ENCODE measurements at regions not wholly inside any gene's neighbourhood (a gene's known extent, or its start where the extent isn't known, plus 50 kb on each side); places are given as distances from the start of the nearest gene placed in this dataset.

DNA sequence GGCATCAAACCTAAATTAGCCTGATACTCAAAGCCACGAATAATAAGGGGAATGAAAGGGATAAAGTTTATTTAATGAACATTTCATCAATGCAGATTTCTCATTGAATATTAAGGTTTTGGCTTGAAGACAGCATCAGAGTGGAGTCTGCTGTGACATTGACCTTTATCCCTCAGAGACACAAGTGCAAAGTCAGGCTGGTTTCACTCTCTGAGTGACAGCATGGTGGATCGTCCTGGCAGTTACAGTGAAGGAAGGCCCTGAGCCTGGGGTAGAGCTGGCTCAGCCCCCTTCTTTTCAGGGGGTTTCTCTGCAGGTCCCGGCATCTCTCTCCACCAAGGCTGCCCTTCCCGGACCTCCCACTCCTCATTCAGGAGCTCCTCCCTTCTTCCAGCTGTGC lies 503.1 kb downstream of the PREX1 start:
- H3K79me2 ChIP-seq (ENCODE audit: insufficient read depth, low read length), result no peaks in the 10 kb centered on the region
- H3K9me2 ChIP-seq (replicated peaks; ENCODE audit: low read depth, low read length), result no peaks in the 10 kb centered on the region
- H3F3A ChIP-seq (ENCODE audit: low read depth), result no peaks in the 10 kb centered on the region
- no peak overlapping the region for H3K4me3 ChIP-seq (ENCODE audit: low read length, poor library complexity, severe bottlenecking)
- H3K9ac ChIP-seq (ENCODE audit: low read depth, low read length, poor library complexity, severe bottlenecking), result no peak overlapping the region
- H3K9me3 ChIP-seq (ENCODE audit: insufficient read depth, low read depth, low read length), result no peaks in the 10 kb centered on the region
- no peaks in the 10 kb centered on the region for H3K4me1 ChIP-seq (ENCODE audit: insufficient read depth, low read length, poor library complexity, severe bottlenecking)
- H3K27me3 ChIP-seq (ENCODE audit: insufficient read depth, low read length, poor library complexity, severe bottlenecking), result no peaks in the 10 kb centered on the region
- TF ChIP-seq EZH2phosphoT487 (IDR thresholded peaks at IDR 0.05; ENCODE audit: borderline replicate concordance), result no peak
- TF ChIP-seq, protein P1, sequence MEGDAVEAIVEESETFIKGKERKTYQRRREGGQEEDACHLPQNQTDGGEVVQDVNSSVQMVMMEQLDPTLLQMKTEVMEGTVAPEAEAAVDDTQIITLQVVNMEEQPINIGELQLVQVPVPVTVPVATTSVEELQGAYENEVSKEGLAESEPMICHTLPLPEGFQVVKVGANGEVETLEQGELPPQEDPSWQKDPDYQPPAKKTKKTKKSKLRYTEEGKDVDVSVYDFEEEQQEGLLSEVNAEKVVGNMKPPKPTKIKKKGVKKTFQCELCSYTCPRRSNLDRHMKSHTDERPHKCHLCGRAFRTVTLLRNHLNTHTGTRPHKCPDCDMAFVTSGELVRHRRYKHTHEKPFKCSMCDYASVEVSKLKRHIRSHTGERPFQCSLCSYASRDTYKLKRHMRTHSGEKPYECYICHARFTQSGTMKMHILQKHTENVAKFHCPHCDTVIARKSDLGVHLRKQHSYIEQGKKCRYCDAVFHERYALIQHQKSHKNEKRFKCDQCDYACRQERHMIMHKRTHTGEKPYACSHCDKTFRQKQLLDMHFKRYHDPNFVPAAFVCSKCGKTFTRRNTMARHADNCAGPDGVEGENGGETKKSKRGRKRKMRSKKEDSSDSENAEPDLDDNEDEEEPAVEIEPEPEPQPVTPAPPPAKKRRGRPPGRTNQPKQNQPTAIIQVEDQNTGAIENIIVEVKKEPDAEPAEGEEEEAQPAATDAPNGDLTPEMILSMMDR (conservative IDR thresholded peaks at IDR 0.05; ENCODE audit: low read length), result no peak
- no peaks in the 10 kb centered on the region for H4K20me1 ChIP-seq (ENCODE audit: insufficient read depth, low read length, poor library complexity, severe bottlenecking)
- H3K36me3 ChIP-seq (ENCODE audit: insufficient read depth, low read length), result no peaks in the 10 kb centered on the region
- no peak overlapping the region for H2AFZ ChIP-seq (ENCODE audit: low read length)
- H3K4me2 ChIP-seq (ENCODE audit: low read depth, low read length, poor library complexity, severe bottlenecking), result no peak overlapping the region

DNA sequence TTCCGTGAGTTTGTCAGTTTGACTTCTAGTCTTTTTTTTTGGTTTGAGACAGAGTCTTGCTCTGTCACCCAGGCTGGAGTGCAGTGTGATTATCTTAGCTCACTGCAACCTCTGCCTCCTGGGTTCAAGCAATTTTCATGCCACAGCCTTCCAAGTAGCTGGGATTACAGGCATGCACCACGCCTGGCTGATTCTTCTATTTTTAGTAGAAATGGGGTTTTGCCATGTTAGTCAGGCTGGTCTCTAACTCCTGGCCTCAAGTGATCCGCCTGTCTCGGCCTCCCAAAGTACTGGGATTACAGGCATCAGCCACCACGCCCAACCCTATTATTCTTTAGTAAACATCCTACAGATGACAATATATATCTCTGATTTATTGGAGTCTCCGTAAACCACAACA lies 506.5 kb downstream of the PREX1 start:
- no peaks in the 10 kb centered on the region for H3K9me2 ChIP-seq (replicated peaks; ENCODE audit: low read depth, low read length)
- H3K9me3 ChIP-seq (ENCODE audit: insufficient read depth, low read depth, low read length), result no peaks in the 10 kb centered on the region
- H2AFZ ChIP-seq (ENCODE audit: low read length), result no peak overlapping the region
- H4K20me1 ChIP-seq (ENCODE audit: insufficient read depth, low read length, poor library complexity, severe bottlenecking), result no peaks in the 10 kb centered on the region
- H3K4me2 ChIP-seq (ENCODE audit: low read depth, low read length, poor library complexity, severe bottlenecking), result no peak overlapping the region
- no peaks in the 10 kb centered on the region for H3F3A ChIP-seq (ENCODE audit: low read depth)
- no peaks in the 10 kb centered on the region for H3K4me1 ChIP-seq (ENCODE audit: insufficient read depth, low read length, poor library complexity, severe bottlenecking)
- no peak overlapping the region for H3K4me3 ChIP-seq (ENCODE audit: low read length, poor library complexity, severe bottlenecking)
- no peaks in the 10 kb centered on the region for H3K79me2 ChIP-seq (ENCODE audit: insufficient read depth, low read length)
- no peaks in the 10 kb centered on the region for H3K36me3 ChIP-seq (ENCODE audit: insufficient read depth, low read length)
- no peak overlapping the region for H3K9ac ChIP-seq (ENCODE audit: low read depth, low read length, poor library complexity, severe bottlenecking)
- TF ChIP-seq, protein P1 (conservative IDR thresholded peaks at IDR 0.05; ENCODE audit: low read length), result no peak
- no peak for TF ChIP-seq EZH2phosphoT487 (IDR thresholded peaks at IDR 0.05; ENCODE audit: borderline replicate concordance)
- no peaks in the 10 kb centered on the region for H3K27me3 ChIP-seq (ENCODE audit: insufficient read depth, low read length, poor library complexity, severe bottlenecking)

DNA sequence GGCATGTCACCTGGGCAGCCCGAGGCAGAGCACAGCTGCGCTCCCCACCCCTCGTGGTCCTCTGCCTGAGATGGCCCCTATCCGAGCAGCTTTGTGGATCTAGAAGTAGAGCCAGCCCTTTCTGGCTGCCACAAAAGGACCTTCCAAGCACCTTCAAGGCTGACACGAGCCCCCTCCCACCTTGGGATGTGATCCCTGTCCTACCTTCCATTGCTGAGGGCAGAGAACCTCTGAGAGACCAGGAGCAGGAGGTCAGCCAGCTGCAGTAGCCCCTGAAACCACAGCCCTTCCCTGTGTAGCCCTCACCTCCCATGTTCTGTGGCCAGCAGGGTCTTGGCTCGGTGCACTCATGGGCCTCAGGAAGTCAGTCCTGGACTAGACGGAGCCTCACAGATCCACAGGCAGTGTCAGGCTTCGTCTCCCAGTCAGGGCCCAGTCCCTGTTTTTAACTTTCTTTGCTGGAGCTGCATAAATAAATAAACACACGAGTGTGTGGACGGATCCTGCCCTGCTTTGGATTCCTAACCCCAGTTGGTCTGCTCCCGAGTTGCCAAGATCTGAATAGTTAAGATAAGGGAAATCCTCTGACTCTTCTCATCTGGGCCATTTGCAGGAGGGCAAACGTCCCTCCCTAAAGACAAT lies 507.7 kb downstream of the PREX1 start:
- no peak overlapping the region for H3K9ac ChIP-seq (ENCODE audit: low read depth, low read length, poor library complexity, severe bottlenecking)
- H3K9me2 ChIP-seq (replicated peaks; ENCODE audit: low read depth, low read length), result no peaks in the 10 kb centered on the region
- H3K27me3 ChIP-seq (ENCODE audit: insufficient read depth, low read length, poor library complexity, severe bottlenecking), result no peaks in the 10 kb centered on the region
- no peak overlapping the region for H2AFZ ChIP-seq (ENCODE audit: low read length)
- H3K36me3 ChIP-seq (ENCODE audit: insufficient read depth, low read length), result no peaks in the 10 kb centered on the region
- TF ChIP-seq, protein P1 (conservative IDR thresholded peaks at IDR 0.05; ENCODE audit: low read length), result no peak
- no peak for TF ChIP-seq EZH2phosphoT487 (IDR thresholded peaks at IDR 0.05; ENCODE audit: borderline replicate concordance)
- no peaks in the 10 kb centered on the region for H4K20me1 ChIP-seq (ENCODE audit: insufficient read depth, low read length, poor library complexity, severe bottlenecking)
- no peaks in the 10 kb centered on the region for H3K4me1 ChIP-seq (ENCODE audit: insufficient read depth, low read length, poor library complexity, severe bottlenecking)
- H3F3A ChIP-seq (ENCODE audit: low read depth), result no peaks in the 10 kb centered on the region
- no peak overlapping the region for H3K4me3 ChIP-seq (ENCODE audit: low read length, poor library complexity, severe bottlenecking)
- H3K9me3 ChIP-seq (ENCODE audit: insufficient read depth, low read depth, low read length), result no peaks in the 10 kb centered on the region
- no peak overlapping the region for H3K4me2 ChIP-seq (ENCODE audit: low read depth, low read length, poor library complexity, severe bottlenecking)
- no peaks in the 10 kb centered on the region for H3K79me2 ChIP-seq (ENCODE audit: insufficient read depth, low read length)
